Left forelimb (tissue), 1 donor: ENCODE measurements at regions not wholly inside any gene's neighbourhood (a gene's known extent, or its start where the extent isn't known, plus 50 kb on each side); places are given as distances from the start of the nearest gene placed in this dataset.
A peak's percentile ranks its signal among the peaks of the same experiment; 100 is the strongest.

Experiments
- DNase-seq: peaks from one replicate; pipeline ENCODE4 v3.0.0-alpha.2; 2018; ENCODE audit warnings: low spot score

DNA sequence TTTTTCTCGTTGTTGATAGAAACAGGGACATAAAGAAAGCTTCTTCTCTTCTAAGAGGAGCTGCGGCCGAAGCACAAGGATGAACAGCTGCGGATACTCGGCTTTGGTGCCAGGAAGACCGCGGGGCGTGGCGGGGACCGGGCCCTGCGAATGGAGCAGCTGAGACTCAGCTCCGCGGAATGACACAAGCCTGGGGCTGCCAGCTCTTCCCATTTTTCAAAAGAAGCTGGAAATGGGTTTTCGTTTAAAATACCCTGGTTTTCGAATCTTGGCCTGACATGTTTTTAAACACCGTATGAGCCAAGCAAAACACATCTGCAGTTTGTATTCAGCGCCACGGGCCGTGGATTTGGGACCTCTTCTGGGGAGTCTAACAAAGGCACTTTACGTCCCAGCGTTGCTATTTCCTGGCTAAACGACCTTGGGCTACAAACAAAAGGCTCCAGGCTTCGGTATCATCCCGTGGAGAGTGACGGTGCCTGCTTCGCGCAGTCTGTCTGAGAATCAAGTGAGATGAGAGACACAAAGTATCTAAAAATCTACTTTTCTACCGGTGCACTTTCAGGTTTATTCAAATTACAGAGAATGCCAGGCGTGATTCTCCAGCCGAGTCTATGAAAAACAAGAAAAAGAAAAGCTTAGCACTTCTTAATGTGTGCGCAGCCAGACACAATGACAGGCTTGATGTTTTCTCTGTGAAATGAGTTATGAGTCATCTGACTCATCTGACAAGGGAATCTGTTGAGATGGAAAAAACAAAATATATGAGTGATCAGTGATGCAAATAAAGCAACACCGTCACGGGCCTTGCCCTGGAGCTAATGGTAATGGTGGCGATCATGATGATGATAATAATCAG, 114.0 kb upstream of the TMEM132D start:
- DNase-seq, result peak; percentile 84

- DNase-seq, result no peak
Observed at GRCh38 chr12:130018614-130019013, 114.8 kb upstream of the TMEM132D start.

DNA sequence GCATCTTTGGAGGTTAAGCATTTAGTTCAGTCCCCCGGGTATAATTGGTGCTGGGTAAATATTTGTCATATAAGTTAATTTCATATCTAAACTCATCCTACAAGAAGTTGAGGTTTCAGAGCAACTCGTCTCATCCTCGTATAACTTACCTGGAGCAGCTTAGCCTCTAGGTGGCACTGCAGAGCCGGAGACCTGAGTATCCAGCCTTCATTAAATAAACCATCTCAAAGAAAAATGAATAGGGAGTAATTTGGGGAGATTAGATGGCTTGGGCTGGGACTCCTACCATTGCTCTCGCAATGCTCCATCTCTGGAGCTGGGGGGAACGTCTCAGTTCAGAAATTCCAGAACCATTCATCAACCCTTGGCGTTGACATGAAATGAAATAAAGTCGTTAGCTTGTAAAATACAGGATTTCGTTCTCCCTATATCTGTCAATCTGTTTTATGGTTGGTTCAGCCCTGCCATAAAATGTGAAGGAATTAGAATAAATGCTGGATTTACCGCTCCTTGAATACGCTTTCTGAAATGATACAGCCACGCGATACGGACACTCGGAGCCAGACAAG, 122.9 kb upstream of the TMEM132D start:
- no peak for DNase-seq

DNA sequence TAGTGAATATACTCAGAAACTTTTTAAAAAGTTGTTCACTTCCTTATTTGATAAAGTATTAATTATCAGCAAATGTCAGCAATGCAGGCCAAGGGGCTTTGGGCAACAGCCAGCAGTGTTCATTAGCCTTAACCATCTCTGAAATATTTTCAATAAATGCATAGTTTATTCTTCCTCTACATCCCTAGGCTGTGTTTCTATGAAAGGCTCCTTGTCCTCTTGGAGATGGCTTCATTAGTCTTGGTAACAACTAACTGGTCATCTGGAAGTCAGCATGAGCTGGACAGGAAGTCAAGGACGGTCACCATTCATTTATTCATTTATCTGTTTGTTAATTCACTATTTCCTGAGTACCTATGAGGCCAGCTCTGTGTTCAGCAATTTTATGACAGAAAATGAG, 124.0 kb upstream of the TMEM132D start:
- DNase-seq, result no peak

GRCh38 chr12:130029151-130029550, 125.3 kb upstream of the TMEM132D start:
- DNase-seq, result no peak

- DNase-seq, result no peak
Observed at GRCh38 chr12:130031041-130031440, 127.2 kb upstream of the TMEM132D start.

DNA sequence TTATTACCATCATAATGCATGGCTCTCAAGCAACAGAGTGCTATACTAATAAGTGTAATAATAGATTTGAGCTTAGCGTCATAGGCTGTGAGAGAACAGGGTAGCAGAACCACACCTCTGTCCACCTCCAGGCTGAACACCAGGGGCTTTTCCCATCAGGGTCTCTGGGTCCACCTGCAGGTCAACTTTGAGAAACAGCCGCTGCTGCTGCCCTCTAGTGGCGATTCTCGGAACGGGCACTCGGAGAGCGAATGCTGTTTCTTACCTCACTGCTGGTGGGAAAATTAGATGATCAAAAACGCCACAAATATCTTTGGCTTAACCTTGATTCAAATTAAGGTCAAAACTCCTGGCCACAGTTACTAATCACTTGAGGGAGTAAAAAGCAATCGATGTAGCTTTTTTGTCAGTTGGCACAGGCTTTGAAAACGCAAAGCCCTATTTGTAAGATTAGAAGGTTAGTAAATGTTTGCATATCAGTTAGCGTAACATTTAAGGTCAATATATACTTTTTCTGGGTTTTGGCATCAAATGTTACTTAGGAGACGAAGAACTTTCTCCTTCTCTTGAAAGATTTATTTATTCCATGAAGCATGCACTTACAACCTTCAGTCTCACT, 127.9 kb upstream of the TMEM132D start:
- DNase-seq, result no peak

DNA sequence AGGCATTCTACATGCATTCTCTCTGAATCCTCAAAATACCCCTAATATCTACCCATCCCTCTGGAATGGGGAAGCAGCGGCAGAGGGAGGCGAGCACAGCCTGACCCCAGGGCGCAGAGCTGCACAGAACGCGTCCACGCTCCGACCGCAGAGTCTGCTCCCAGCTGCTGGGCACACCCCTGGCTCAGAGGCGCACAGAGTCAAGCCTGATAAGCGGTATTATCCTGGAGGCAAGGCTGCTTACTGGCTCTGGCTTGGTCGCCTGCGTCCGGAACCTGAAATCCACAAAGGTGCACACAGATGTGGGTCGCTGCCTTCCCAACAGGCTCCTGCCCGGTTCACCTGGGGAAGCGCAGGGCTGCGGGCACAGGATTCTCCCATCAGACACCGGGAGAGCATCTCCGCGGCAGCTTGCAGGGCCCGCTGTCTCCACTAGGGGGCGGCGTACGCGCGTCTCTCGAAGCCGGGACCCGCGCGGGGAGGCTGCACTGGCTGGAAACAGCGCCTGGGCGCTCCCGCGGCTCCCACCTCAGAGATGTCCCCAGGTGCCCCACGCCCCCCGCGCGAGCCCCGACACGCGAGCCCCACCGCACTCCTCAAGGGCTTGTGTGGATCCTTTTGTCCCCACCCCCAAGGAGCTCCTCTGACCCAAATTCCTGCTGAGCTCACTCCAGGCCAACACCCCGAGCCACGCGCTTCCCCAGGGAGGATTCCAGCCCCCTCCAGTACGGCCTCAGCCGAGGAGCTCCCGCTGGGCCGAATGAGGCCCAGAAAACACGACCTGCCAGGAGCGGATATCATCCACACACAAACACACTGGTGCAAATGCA, 120.1 kb upstream of the FZD10 start:
- peak; percentile 83 for DNase-seq

DNA sequence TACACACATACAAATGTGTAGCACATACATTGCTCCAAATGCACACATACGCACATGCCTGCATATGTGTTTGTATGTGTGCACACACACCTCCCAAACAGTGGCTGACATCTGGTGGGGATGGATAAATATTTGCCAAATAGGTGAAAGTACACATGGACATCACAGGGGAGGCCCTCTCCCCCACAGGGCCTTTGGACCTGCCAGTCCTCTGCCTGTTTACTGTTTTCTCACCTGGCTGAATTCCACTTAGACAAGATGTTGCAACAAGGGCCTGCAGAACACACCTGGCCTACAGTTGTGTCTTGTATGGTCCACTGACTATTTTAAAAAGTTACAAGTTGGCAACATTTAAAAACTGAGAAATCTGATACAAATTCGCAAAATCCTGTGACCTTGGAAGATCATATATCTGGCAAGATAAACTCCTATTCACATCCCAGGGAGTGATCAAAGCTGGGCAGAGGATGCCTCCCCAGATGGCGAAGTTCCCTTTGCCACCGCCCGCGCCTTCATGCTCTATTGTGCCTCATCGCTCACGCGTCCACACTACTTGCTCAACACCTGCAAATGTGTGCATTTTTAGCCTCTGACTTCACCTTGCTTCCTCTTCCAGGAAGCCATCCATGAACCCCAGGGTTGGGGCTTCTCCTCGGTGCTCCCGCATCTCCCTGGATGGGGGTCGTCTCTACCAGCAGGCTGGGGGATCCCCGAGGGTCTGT, 118.4 kb upstream of the FZD10 start:
- DNase-seq, result no peak

DNA sequence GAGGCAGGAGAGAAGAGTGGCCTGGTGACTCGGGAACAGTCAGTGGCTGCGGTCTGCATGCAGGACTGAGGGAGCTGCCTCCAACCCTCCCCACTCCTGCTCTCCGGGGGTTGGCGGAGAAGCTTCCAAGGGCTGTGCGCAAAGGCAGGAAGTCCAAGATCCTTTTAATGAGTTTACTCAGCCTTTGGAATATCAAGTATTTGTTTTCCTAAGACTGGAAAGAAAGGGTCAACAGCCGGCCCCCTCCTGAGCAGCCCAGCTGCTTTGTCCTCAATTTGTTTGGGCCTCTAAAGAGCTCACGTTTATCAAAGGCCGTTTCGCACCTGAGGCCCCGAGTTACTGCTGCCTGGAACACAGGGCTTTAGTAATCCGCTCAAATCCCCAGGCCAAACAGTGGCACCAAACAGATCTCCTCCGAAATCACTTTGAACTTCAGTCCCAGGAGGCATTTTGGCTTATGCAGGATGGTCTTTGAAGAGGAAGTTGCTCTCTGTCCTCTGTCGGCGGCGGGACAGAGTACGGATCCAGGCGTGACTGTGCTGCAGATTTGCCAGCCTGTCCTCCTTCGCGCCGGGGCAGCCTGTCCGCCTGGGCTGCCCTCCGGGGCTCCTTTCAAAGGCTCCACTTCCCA, 117.2 kb upstream of the FZD10 start:
- DNase-seq, result no peak

DNA sequence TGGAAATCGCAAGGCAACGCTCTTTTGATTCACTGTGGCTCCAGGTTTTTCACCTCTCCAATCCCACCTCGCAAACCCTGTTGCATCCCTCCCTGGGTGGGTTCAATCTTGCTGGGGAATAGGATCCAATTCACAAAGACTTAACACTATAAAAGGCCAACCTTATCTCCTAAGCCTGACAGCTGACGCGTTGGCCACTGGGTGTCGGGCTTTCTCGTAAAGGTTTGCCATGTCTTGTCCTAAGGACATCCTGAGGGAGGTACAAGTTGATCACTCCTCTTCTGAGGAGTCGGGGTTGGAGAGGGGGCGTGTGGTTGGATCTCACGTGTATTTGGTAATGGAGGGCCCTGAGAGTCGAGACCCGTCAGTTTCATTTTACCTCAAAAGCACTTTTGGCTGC, 112.6 kb upstream of the FZD10 start:
- DNase-seq, result no peak

- DNase-seq, result no peak
Observed at GRCh38 chr12:130051900-130052299, 110.4 kb upstream of the FZD10 start.

DNA sequence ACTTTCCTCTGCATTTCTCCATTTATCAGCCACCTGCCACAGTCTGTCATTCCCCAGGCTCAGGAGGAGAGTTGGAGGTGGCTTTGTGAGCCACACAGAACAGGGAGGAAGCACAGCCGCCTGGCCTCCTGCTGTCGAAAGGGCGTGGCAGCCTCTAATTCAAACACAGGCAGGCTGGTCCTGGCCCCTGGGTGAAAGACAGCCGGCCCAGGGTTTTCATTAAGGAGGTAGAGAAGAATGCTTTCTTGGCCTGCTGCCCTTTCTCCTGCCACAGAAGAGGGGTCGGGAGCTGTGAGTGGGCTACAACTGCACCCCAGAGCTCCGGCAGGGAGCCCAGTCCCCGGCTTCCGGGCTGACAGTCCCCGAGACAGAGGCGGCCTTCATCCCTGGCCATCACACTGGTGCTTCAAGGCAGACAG, 108.6 kb upstream of the FZD10 start:
- DNase-seq, result no peak

DNA sequence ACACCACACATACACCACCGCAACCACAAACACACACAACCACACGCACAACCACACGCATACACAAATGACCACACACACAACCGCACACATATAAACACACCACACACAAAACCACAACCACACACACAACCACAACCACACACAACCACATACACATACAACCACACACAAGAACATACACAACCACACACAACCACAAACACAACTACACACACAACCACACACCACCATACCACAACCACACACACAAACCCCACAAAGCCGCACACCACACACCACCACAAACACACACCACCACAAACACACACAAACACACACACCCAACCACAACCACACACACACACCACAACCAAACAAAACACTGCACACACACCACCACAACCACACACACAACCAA, 107.5 kb upstream of the FZD10 start:
- no peak for DNase-seq

- no peak for DNase-seq
Observed at GRCh38 chr12:130058926-130059472, 103.3 kb upstream of the FZD10 start.

DNA sequence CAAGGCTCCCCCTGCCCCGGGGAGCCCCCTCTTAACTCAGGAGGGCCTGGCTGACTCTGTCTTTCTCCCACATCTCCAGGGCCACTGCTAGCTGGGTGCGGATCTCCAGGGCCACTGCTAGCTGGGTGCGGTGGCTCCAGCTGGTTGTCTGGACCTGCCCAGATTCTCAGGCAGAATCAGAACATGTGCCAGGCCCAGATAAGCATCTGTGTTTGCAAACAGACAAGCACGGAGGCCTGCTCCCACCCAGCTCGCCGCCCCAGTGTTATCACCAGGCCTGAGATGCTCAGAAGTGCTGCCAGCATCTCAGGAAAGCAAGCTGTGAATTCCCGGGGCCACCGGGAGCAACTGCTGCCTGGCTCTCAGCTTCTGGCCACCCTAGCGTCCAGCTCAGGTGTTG, 98.4 kb upstream of the FZD10 start:
- no peak for DNase-seq

DNA sequence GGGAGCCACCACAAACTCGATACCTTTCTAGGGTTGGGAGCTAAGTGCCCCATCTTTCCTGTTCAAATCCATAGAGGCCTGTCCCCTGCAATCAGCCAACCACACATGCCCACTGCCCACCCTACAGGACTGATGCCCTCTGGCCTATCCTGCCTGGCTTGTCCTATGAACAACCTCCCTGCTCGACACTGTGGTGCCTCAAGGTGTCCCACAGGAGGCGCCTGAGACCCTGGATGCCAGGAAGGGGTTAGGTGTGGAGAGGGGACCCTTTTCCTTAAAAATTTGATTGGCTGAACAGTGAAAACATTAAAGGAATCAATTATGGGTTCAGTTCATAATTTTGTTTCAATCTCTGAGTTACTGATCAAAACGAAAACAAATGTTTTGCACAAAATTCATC, 97.3 kb upstream of the FZD10 start:
- DNase-seq, result no peak

GRCh38 chr12:130066742-130067141, 95.5 kb upstream of the FZD10 start:
- no peak for DNase-seq

- DNase-seq, result no peak
Observed at GRCh38 chr12:130068741-130069140, 93.5 kb upstream of the FZD10 start.

- no peak for DNase-seq
Observed at GRCh38 chr12:130070126-130070611, 92.1 kb upstream of the FZD10 start.

DNA sequence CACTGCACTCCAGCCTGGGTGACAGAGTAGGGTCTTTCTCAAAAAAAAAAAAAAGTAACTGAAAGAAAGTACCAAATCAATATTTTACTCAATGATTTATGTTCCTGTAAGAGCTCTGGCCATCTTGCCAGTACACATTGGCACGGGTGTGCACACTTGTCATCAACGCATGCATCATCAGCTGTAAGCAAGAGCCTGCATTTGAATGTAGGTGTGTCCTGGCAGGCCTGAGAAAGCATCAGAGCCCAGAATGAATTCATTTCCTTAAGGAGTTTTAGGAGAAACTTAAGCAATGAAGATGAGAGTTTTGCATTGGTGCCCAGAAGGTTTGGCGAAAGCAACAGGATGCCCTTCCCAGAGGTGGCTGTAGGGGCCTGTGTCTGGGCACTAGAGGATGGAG, 88.5 kb upstream of the FZD10 start:
- no peak for DNase-seq
